CD4-positive, alpha-beta T cell treated with Interleukin-4 for 1 hour (primary cell): ENCODE measurements at regions not wholly inside any gene's neighbourhood (a gene's known extent, or its start where the extent isn't known, plus 50 kb on each side); places are given as distances from the start of the nearest gene placed in this dataset.

Source experiments
- DNase-seq, 2 donors: peaks; one replicate each; pipeline ENCODE4 v3.0.0-alpha.2; 2020 to 2022

DNA sequence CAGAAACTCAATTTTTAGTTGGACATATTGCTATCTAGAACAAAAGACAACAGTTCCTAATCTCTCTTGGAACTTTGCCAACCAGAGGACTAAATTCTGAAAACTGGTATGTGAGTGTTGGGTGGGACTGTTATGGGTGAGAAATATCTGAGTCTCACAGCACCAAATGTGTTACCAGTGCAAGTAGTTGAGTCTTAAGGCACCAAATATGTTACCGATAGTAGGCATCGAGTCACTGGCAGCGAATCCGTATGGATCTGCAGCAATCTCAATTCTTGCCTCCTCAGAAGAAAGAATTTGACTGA is 575.2 kb downstream of the DACH1 start:
- no peak for DNase-seq

DNA sequence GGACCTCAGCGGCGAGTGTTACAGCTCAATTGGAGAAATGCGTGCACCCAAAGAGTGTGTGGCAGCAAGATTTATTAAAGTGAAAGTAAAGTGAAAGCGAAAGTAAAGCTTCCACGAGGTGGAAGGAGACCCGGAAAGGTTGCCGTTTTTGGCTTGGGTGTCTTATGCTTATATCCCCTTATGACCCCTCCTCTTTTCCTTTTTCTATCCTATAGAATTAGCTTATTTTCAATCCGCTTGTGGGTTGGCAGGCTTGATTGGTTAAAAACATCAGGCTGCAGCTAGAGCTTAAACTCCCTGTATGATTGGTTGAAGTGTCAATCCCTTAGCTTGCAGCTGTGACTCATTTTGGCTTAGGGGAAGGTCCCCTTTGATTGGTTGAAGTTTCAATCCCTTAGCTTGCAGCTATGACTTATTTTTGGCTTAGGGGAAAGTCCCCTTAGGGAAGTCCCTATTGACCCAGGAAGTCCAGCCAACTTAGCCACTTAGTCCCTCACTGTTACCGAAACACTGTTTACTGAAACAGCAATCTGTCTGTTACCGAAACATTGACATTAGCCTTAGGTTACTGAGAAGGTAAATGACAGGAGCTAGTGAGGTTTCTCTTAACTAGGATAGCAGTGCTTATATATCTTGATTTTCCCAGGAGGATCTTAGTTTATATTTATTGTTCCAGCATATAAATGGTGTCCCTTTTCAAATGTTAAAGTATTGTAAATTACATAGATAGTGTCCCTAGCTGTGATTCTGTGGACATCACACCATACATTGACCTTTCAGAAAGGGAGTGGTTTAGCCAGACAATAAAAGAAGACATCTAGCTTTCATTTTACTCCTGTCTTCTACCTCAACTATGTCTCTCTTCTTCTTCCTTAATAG is 575.8 kb downstream of the DACH1 start:
- peak; percentile 81 to 90 for DNase-seq

DNA sequence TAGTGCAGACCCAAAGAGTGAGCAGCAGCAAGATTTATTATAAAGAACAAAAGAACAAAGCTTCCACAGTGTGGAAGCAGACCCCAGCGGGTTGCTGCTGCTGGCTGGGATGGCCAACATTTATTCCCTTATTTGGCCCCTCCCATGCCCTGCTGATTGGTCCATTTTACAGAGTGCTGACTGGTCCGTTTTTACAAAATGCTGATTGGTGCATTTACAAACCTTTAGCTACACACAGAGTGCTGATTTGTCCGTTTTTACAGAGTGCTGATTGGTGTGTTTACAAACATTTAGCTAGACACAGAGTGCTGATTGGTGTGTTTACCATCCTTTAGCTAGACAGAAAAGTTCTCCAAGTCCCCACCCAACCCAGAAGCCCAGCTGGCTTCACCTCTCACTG is 577.0 kb downstream of the DACH1 start:
- DNase-seq = peak in 1 of 2 donors; percentile 9

GRCh38 chr13:71285700-71286099 is 581.3 kb downstream of the DACH1 start:
- peak in 1 of 2 donors; percentile 17 for DNase-seq

GRCh38 chr13:71278512-71278911 is 588.5 kb downstream of the DACH1 start:
- DNase-seq = no peak

- no peak for DNase-seq
Observed at GRCh38 chr13:71274923-71275608, 591.9 kb downstream of the DACH1 start.

- DNase-seq = no peak
Observed at GRCh38 chr13:71261256-71261655, 605.7 kb downstream of the DACH1 start.

DNA sequence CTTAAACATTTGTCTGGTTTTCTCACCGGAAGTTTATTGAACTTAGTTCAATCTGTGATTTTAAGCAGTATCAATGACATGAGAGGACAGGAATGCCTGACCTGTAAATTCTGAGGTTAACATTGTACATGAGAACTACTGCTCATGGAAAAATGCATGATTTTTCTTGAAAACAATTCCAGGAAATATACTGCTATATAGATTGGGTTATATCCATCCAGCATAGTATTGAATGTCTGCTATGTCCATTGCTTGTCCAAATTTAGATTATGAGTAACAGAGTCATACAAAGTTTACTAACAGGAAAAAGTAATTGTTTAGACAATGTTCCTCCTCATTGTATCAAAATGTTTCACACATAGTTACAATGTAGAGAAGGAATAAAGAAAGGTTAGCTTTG is 606.8 kb downstream of the DACH1 start:
- no peak for DNase-seq

DNA sequence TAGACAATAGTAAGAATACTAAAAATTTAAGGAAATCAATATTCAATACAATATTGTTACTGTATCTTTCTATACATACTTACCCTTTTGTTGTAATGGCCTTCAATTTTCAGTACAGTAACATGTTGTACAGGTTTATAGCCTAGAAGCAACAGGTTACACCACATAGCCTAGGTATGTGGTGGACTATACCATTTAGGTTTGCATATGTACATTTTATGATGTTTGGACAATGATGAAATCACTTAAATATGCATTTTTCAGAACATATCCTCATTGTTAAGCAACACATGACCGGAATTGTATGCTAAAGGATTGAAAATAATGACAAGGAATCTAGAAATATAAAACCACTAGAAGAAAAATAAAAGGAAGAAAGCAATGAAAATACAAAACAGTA is 611.4 kb downstream of the DACH1 start:
- no peak for DNase-seq

DNA sequence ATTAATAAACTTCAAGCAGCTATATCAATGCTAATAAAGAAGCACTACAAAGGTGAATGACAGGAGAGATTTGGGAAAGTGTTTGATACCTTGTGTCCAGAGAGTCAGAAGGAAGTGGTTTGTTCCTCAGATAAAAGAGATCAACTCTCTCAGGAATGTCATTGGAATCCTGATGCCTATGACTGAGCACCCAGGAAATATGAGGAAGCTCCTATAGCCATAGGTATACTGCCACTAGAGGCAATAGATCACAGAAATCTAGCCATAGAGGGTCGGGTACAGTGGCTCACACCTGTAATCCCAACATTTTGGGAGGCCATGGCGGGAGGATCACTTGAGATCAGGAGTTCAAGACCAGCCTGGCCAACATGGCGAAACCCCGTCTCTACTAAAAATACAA is 612.6 kb downstream of the DACH1 start:
- no peak for DNase-seq

DNA sequence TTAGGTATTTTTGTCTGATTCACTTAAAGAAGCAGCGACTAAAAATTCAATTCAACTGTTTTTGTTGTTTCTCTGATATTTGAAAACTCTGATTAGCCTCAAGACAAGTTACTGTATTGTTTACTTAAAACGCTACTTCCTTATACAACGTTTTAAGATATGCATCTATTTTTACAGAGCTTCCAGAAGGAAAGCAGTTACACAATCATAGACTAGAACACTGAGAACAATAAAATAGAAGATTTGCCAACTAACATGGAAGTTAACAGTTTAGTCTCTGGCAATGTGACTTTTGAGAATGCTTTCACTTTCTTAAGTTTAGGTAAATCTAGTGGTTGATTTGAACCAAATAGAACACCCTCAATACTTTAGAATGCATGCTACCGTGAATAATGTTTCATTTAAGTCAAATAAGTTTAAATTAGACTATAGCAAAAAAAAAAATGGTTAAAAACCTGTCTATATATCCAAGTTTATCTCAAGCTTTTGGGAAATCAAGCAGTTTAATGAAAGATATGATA is 614.8 kb downstream of the DACH1 start:
- DNase-seq = no peak

GRCh38 chr13:71251292-71251951 is 615.6 kb downstream of the DACH1 start:
- no peak for DNase-seq

DNA sequence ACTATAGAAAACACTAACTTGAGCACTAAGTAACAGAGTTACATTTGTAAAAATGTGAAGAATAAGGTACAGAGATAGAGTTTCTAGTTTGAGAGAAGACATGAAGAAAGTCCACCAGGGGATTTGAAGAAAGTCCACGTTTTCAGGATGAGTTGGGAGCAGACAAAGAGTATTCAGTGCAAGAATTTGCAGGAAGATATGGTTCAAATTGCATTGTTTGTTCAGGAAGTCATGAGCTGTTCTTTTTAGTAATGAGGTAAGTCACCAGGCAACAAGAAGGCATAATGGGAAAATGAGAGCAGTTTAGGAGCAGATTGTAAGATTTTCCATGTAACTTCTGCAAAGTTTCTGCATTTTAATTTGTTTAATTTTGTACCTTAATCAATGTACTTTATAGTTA is 618.0 kb downstream of the DACH1 start:
- DNase-seq = no peak

GRCh38 chr13:71244161-71244560 is 622.8 kb downstream of the DACH1 start:
- no peak for DNase-seq

GRCh38 chr13:71242201-71242600 is 624.8 kb downstream of the DACH1 start:
- no peak for DNase-seq

DNA sequence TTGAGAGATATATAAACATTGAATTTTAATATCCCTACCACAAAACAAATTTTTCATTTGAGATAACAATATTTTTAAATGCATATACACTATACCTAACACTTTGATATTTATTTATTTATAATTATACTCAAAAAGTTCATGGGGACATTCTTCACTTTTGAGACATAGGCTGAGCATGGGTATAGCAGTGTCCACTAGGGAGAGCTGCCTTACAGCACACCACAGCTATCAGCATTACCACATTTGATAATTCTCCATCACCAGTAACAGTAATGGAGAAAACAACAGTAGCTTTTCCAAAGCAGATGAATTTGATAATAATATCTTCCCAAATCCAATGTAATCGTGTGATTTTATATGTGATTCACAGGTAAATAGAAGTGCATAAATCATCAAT is 626.1 kb downstream of the DACH1 start:
- DNase-seq = no peak

GRCh38 chr13:71237332-71237731 is 629.7 kb downstream of the DACH1 start:
- no peak for DNase-seq

GRCh38 chr13:71219698-71220415 is 647.1 kb downstream of the DACH1 start:
- DNase-seq = no peak

DNA sequence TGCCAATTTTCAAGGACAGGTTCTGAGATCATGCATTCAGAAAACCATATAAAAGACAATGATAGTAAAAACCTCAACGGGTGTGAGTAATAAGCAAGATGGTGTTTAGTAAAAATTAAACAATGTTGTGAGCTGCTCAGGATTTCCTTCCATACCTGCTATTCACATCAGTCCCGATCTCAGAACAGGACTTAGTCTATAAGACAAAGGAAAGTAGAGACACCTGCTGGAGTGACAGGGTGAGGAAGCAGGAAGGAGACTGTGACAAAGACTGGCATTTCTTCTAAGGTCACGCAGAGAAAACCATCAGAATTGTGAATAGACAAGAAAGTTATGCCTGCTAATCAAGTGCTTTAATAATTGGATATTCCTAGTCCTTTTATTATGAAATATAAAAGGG is 648.0 kb downstream of the DACH1 start:
- no peak for DNase-seq

DNA sequence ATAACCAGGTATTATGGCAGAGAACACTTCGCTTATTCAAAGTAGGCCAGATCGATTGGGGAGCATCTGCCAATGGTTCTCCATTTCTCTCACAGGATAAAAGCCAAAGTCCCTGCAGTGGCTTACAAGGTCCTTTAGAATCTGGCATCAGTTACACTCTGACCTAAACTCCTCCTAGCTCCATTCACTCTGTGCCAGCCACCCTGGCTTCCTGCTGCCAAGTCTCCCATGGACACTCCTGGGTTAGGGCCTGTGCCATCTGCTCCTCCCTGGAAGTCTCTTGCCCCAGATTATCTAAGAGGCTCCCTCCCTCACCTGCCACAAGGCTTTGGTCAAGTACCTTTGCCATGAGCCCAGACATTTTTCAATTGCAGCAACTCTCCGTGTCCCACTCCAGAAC is 649.2 kb downstream of the DACH1 start:
- DNase-seq = no peak

DNA sequence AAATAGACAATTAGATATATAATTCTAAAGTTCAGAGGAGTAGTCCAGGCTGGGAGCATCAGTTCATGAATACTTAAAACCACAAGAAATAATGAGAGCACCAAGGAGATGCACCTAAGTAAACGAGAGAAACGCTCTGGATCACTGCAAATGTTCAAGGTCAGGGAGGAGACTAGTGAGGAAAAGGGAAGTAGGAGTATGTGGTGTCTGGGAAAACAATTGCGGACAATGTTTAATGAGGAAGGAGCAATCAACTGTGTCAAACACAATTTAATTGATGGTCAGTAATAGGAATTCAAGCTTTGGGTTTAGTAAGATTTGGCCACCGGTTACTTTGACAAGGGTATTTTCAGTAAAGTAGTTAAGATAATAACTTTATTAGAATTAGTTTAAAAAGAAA is 652.2 kb downstream of the DACH1 start:
- no peak for DNase-seq

GRCh38 chr13:71214357-71214756 is 652.6 kb downstream of the DACH1 start:
- DNase-seq = no peak

DNA sequence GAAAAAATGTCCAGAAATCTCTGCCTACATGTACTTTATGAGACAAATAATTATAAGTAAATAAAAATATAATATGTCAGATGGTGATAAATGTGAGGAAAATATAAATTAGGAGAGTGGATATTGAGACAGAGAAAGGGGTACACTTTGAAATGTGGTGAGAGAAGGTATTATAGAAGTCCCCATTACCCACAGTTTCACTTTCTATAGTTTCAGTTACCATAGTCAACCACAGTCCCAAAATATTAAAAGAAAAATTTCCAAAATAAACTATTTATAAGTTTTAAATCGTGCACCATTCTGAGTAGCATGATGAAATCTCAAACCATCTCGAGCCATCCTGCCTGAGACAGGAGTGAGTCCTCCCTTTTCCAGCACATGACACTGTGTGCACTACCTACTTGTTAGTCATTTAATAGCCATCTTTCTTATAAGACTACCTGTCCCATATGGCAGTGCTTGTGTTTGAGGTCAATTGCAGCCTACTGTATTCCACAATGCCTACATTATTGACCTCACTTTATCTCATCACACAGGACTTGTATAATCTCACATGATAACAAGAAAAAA is 653.7 kb downstream of the DACH1 start:
- no peak for DNase-seq
